HCT116 (cell line): ENCODE measurements at regions not wholly inside any gene's neighbourhood (a gene's known extent, or its start where the extent isn't known, plus 50 kb on each side); places are given as distances from the start of the nearest gene placed in this dataset.

ENCODE experiments used
- ATAC-seq: fragments of 200-7000 bp; cut with Tn5 transposase; 2 replicates; pipeline ENCODE4 v1.9.1; 2020; ENCODE audit warnings: mild to moderate bottlenecking, moderate library complexity
- BruUV-seq: library from RNA; stranded (reverse); fragments of 400-500 nt; replicated peaks from 2 replicates; lab custom pipeline; 2021; lab: Mats Ljungman, UMichigan
- CTCF ChIA-PET: fragments of 300-600 bp; sonication (Branson Sonifier 250); formaldehyde crosslinking; loops from one replicate; lab custom pipeline; 2021; ENCODE audit warnings: antibody characterized with exemption; lab: Charles Lee
- POLR2A ChIA-PET: fragments of 300-600, 350-600 bp; sonication (Branson Sonifier 250); formaldehyde crosslinking; loops from one replicate; lab custom pipeline; 2021; ENCODE audit warnings: antibody characterized with exemption; lab: Charles Lee
- RAD21 ChIA-PET, 2 experiments: fragments of 300-600 bp; sonication (Branson Sonifier 250); formaldehyde crosslinking; loops; one replicate each; lab custom pipeline; 2023; ENCODE audit warnings: low total read pairs in 2 of 2; ENCODE audit not compliant: uncharacterized antibody in 2 of 2, unreplicated experiment in 2 of 2, low non-redundant PET in 1 of 2; lab: Charles Lee
- DNase-seq: peaks from one replicate; pipeline ENCODE4 v3.0.0-alpha.2; 2010; ENCODE audit warnings: low read depth, low spot score
- H2AFZ ChIP-seq: fragments of 200-600 bp; shearing (Covaris generic), sonication (generic); 2 replicates; pipeline ENCODE4 v1.6.1; 2017; ENCODE audit warnings: low read depth, mixed run types, mixed read lengths, antibody characterized with exemption, low read length; ENCODE audit not compliant: poor library complexity, severe bottlenecking
- H3K27ac ChIP-seq: 2 replicates; pipeline ENCODE4 v1.5.1; 2012; ENCODE audit warnings: low read depth, low read length
- H3K27me3 ChIP-seq: fragments of 200-600 bp; sonication (generic); 2 replicates; pipeline ENCODE4 v1.6.1; 2016; ENCODE audit warnings: mixed run types, low read length, mixed read lengths; ENCODE audit not compliant: insufficient read depth
- H3K36me3 ChIP-seq, 2 experiments: fragments of 200-500 bp in 1 of 2; fragments of 200-600 bp in 1 of 2; sonication (Bioruptor generic) in 1 of 2; sonication (generic) in 1 of 2; 2 replicates each; pipeline versions ENCODE4 v1.5.1 to v1.6.1; 2014 to 2016; ENCODE audit warnings: low read length in 2 of 2, inconsistent platforms in 1 of 2, mixed read lengths in 1 of 2, mixed run types in 1 of 2; ENCODE audit not compliant: insufficient read depth in 2 of 2, control insufficient read depth in 1 of 2
- H3K4me1 ChIP-seq, 2 experiments: fragments of 200-600 bp in 1 of 2; sonication (generic) in 1 of 2; 2 replicates each; pipeline versions ENCODE4 v1.5.1 to v1.6.1; 2012 to 2017; ENCODE audit warnings: low read length in 2 of 2, inconsistent platforms in 1 of 2, mild to moderate bottlenecking in 1 of 2, mixed read lengths in 1 of 2, mixed run types in 1 of 2, moderate library complexity in 1 of 2; ENCODE audit not compliant: insufficient read depth in 2 of 2, control insufficient read depth in 1 of 2
- H3K4me2 ChIP-seq: fragments of 200-600 bp; sonication (generic); 2 replicates; pipeline ENCODE4 v1.6.1; 2017; ENCODE audit warnings: mixed run types, low read length, mixed read lengths
- H3K4me3 ChIP-seq, 2 experiments: fragments of 200-600 bp in 1 of 2; sonication (generic) in 1 of 2; replicated peaks in 1 of 2; 2 replicates each; pipeline ENCODE4 v1.5.1; 2011 to 2016; ENCODE audit warnings: low read length in 2 of 2, control low read depth in 1 of 2, low read depth in 1 of 2, mild to moderate bottlenecking in 1 of 2, mixed read lengths in 1 of 2, mixed run types in 1 of 2
- H3K79me2 ChIP-seq: fragments of 200-600 bp; sonication (generic); 2 replicates; pipeline ENCODE4 v1.6.1; 2017; ENCODE audit warnings: mild to moderate bottlenecking, mixed run types, low read length, moderate library complexity, mixed read lengths; ENCODE audit not compliant: insufficient read depth
- H3K9ac ChIP-seq: fragments of 200-600 bp; sonication (generic); 2 replicates; pipeline ENCODE4 v1.6.1; 2016; ENCODE audit warnings: low read length, mixed read lengths
- H3K9me2 ChIP-seq: fragments of 200-600 bp; sonication (generic), shearing (Covaris generic); 2 replicates; pipeline ENCODE4 v1.6.1; 2017; ENCODE audit warnings: mixed run types, mild to moderate bottlenecking, moderate library complexity; ENCODE audit not compliant: insufficient read depth
- H3K9me3 ChIP-seq, 2 experiments: fragments of 200-500 bp in 1 of 2; fragments of 200-600 bp in 1 of 2; sonication (Bioruptor generic) in 1 of 2; sonication (generic) in 1 of 2; 2 replicates each; pipeline ENCODE4 v1.6.1; 2014 to 2017; ENCODE audit warnings: low read length in 2 of 2, mixed read lengths in 2 of 2, inconsistent platforms in 1 of 2, low read depth in 1 of 2, mild to moderate bottlenecking in 1 of 2, mixed run types in 1 of 2, moderate library complexity in 1 of 2; ENCODE audit not compliant: control insufficient read depth in 1 of 2, insufficient read depth in 1 of 2
- H4K20me1 ChIP-seq: fragments of 200-600 bp; sonication (generic), shearing (Covaris generic); 2 replicates; pipeline ENCODE4 v1.6.1; 2017; ENCODE audit warnings: mixed run types, mild to moderate bottlenecking, moderate library complexity; ENCODE audit not compliant: insufficient read depth
- CBX3 ChIP-seq: IDR thresholded peaks from 2 replicates; pipeline ENCODE4 v1.6.1; 2012; ENCODE audit warnings: low read depth
- EZH2phosphoT487 ChIP-seq: fragments of 200-600 bp; IDR thresholded peaks from 2 replicates; pipeline ENCODE4 v1.6.1; 2018; ENCODE audit warnings: antibody characterized with exemption, borderline replicate concordance
- SIN3A ChIP-seq: IDR thresholded peaks from 2 replicates; pipeline ENCODE4 v1.6.1; 2012; ENCODE audit warnings: low read depth
- intact Hi-C: fragments of 100-400 bp; cut with micrococcal nuclease; formaldehyde crosslinking; loops from 2 replicates; pipeline ENCODE4 v1.10.0; 2022
- TF ChIP-seq, protein P1 (sequence below): IDR thresholded peaks from 2 replicates; pipeline ENCODE4 v1.6.1; 2012
- TF ChIP-seq, protein P2 (sequence below): IDR thresholded peaks from 2 replicates; pipeline ENCODE4 v1.6.1; 2012

DNA sequence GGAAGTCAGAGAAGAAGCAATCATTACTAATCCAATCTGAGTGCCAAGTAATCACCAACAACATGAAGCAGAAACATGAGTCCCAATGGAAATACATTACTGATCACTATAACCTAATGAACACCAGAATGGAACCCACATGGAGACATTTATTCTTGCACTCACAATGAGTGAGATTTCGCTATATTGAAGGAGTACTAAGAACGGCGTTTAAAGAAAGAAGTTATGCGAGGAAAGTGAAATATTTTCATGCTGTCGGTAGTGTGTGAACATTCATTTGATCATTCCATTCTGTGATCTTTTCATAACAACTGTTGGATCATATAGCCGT is 181.1 kb downstream of the IRS1 start:
- intact Hi-C loops = loop anchor here (10.0 kb wide), 1 partner anchor 404 kb away; no protein-coding TSS in a partner anchor

DNA sequence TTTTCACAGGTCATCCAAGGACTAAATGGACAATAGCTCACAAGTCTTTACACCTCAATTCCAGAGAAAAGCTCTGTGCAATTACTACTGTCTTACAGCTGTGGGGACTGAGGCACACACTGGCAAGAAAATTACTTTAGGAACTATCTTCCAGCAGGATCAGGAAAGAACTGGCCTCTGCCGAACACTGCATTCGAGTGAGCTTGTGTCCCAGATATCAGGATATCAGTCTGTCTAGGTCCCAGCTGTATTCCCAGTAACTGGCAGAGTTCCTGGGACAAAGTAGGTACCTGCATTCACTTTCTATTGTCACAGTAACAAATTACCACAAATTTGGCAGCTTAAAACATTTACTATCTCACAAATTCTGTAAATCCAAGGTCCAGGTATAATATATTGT is 183.7 kb downstream of the IRS1 start:
- intact Hi-C loops = loop anchor here (10.0 kb wide), 1 partner anchor 401 kb away; no protein-coding TSS in a partner anchor
- POLR2A ChIA-PET = interaction anchor here (1.5 kb wide), 1 partner anchor 36 kb away, joined by 3 read pairs; no protein-coding TSS in a partner anchor

More for the DNA sequence above, 181.1 kb downstream of the IRS1 start:
- CTCF ChIA-PET = no interaction called here
- Histone ChIP-seq H3K4me2 (no peak overlapping the region; the same call in 1 of the 2 replicates), H3K9me3 (no peaks in the 10 kb centered on the region), H3K27me3 (no peaks in the 10 kb centered on the region), H3K79me2 (no peaks in the 10 kb centered on the region; the same call in 1 of the 2 replicates), H3K9me2 (no peaks in the 10 kb centered on the region), H3K27ac (peak overlapping the region; percentile 73), H3K9ac (no peak overlapping the region), H3K36me3 (peaks cover 0 to 28% of the 10 kb centered on the region in 2 experiments; a peak in 2 of 4 replicates), H3K4me3 (no peak overlapping the region), H2AFZ (no peak overlapping the region), H3K4me1 (peaks cover 35 to 65% of the 10 kb centered on the region in 2 experiments), H4K20me1 (no peaks in the 10 kb centered on the region)
- POLR2A ChIA-PET = interaction anchor here (1.3 kb wide), 1 partner anchor 8 kb away, joined by 3 read pairs; no protein-coding TSS in a partner anchor
- TSS peak; percentile 13 for BruUV-seq
- ATAC-seq (no peak), DNase-seq (no peak)
- RAD21 ChIA-PET = no interaction called here
- no peak for TF ChIP-seq EZH2phosphoT487
- TF ChIP-seq, protein P1, sequence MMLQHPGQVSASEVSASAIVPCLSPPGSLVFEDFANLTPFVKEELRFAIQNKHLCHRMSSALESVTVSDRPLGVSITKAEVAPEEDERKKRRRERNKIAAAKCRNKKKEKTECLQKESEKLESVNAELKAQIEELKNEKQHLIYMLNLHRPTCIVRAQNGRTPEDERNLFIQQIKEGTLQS = no peak
- 0 out of 2 replicates have a peak, but pooled peaks have one; percentile 1 for TF ChIP-seq CBX3
- TF ChIP-seq, protein P2, sequence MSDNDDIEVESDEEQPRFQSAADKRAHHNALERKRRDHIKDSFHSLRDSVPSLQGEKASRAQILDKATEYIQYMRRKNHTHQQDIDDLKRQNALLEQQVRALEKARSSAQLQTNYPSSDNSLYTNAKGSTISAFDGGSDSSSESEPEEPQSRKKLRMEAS = no peak

More for the DNA sequence above, 183.7 kb downstream of the IRS1 start:
- Histone ChIP-seq H3K9me3 (no peaks in the 10 kb centered on the region), H3K4me3 (no peak overlapping the region), H3K27ac (peak overlapping the region; percentile 96), H3K36me3 (peaks cover 0 to 32% of the 10 kb centered on the region in 2 experiments; a peak in 2 of 4 replicates), H3K9me2 (no peaks in the 10 kb centered on the region), H3K4me1 (peaks cover 54 to 71% of the 10 kb centered on the region in 2 experiments), H3K9ac (no peak overlapping the region), H3K79me2 (no peaks in the 10 kb centered on the region; the same call in 1 of the 2 replicates), H3K27me3 (no peaks in the 10 kb centered on the region), H2AFZ (no peak overlapping the region), H4K20me1 (no peaks in the 10 kb centered on the region), H3K4me2 (no peak overlapping the region)
- BruUV-seq = no TSS peak
- ChIA-PET CTCF (no interaction called here), RAD21 (no interaction called here)
- TF ChIP-seq, protein P2 = peak; percentile 14; the same call in 1 of the 2 replicates
- no peak for TF ChIP-seq SIN3A
- ATAC-seq = no peak
- DNase-seq = no peak
